Natural killer cell (primary cell): ENCODE measurements at regions not wholly inside any gene's neighbourhood (a gene's known extent, or its start where the extent isn't known, plus 50 kb on each side); places are given as distances from the start of the nearest gene placed in this dataset.

Experiments
- ATAC-seq, 3 donors: fragments of 150-1000 bp in 2 of 3; fragments of 200-7000 bp in 1 of 3; cut with Tn5 transposase; 1 replicate in 1 of 3; 2 replicates in 2 of 3; pipeline ENCODE4 v1.10.0; 2021; ENCODE audit warnings: mild to moderate bottlenecking in 2 of 3, moderate library complexity in 2 of 3
- DNase-seq, 2 donors: peaks; one replicate each; pipeline versions ENCODE4 v3.0.0 to v3.0.0-alpha.2; 2013 to 2021; ENCODE audit warnings: mixed read lengths in 1 of 2
- H3K27ac ChIP-seq: one replicate; pipeline ENCODE4 v1.5.1; 2013; ENCODE audit warnings: mild to moderate bottlenecking, low read length
- H3K27me3 ChIP-seq: one replicate; pipeline ENCODE4 v1.6.1; 2013; ENCODE audit warnings: low read length; ENCODE audit not compliant: control insufficient read depth, insufficient read depth
- H3K36me3 ChIP-seq: one replicate; pipeline ENCODE4 v1.6.1; 2013; ENCODE audit warnings: low read length; ENCODE audit not compliant: control insufficient read depth, insufficient read depth
- H3K4me1 ChIP-seq: one replicate; pipeline ENCODE4 v1.6.1; 2013; ENCODE audit warnings: low read length; ENCODE audit not compliant: control insufficient read depth, insufficient read depth
- H3K4me3 ChIP-seq: one replicate; pipeline ENCODE4 v1.5.1; 2013; ENCODE audit warnings: low read length
- H3K9me3 ChIP-seq: one replicate; pipeline ENCODE4 v1.6.1; 2013; ENCODE audit warnings: low read length; ENCODE audit not compliant: control insufficient read depth, insufficient read depth
- H3K27ac Mint-ChIP-seq, 2 donors: one replicate each; pipeline ENCODE4 v1.8.0; 2022; ENCODE audit warnings: mild to moderate bottlenecking in 2 of 2, mixed read lengths in 2 of 2, moderate library complexity in 1 of 2
- H3K27me3 Mint-ChIP-seq, 2 donors: one replicate each; pipeline ENCODE4 v1.8.0; 2022; ENCODE audit warnings: low read depth in 2 of 2, mixed read lengths in 2 of 2
- H3K36me3 Mint-ChIP-seq: one replicate; pipeline ENCODE4 v1.8.0; 2022; ENCODE audit warnings: mixed read lengths
- H3K4me1 Mint-ChIP-seq, 2 donors: one replicate each; pipeline ENCODE4 v1.8.0; 2022; ENCODE audit warnings: mixed read lengths in 2 of 2
- H3K4me3 Mint-ChIP-seq: one replicate; pipeline ENCODE4 v1.8.0; 2022; ENCODE audit warnings: mild to moderate bottlenecking, moderate library complexity, mixed read lengths
- H3K9me3 Mint-ChIP-seq, 2 donors: one replicate each; pipeline ENCODE4 v1.8.0; 2022; ENCODE audit warnings: mixed read lengths in 2 of 2
- CTCF ChIP-seq: fragments of 200-600 bp; IDR thresholded peaks from one replicate; pipeline ENCODE4 v1.8.0; 2022; ENCODE audit warnings: antibody characterized with exemption
- WGBS: methylation state at CpG from one replicate; pipeline ENCODE4 v1.1.7; 2013; ENCODE audit warnings: missing lambda C conversion rate; ENCODE audit not compliant: insufficient coverage; 5-methylcytosine and 5-hydroxymethylcytosine counted together
- intact Hi-C: fragments of 100-400 bp; cut with micrococcal nuclease; formaldehyde crosslinking; loops from one replicate; pipeline ENCODE4 v1.14.2; 2022

GRCh38 chr1:17963513-17963912 lies 144.1 kb upstream of the IGSF21 start:
- no peaks in the 10 kb centered on the region for H3K36me3 ChIP-seq
- intact Hi-C loops, result no loop called here
- peaks cover 0 to 6% of the 10 kb centered on the region in 2 donors for H3K4me1 Mint-ChIP-seq

GRCh38 chr1:17965515-17966100 lies 142.0 kb upstream of the IGSF21 start:
- Mint-ChIP-seq H3K9me3 (no peaks in the 10 kb centered on the region), H3K36me3 (no peaks in the 10 kb centered on the region), H3K27ac (no peak overlapping the region), H3K27me3 (peaks cover 5 to 7% of the 10 kb centered on the region in 2 donors), H3K4me3 (no peak overlapping the region), H3K4me1 (no peaks in the 10 kb centered on the region)
- Histone ChIP-seq H3K9me3 (no peaks in the 10 kb centered on the region), H3K27ac (no peak overlapping the region), H3K4me1 (no peaks in the 10 kb centered on the region), H3K27me3 (no peaks in the 10 kb centered on the region), H3K36me3 (no peaks in the 10 kb centered on the region), H3K4me3 (no peak overlapping the region)
- no peak for TF ChIP-seq CTCF
- 74% methylated on average over 5 of the region's 5 CpGs for WGBS
- intact Hi-C loops, result no loop called here
- DNase-seq (no peak), ATAC-seq (no peak)

More at GRCh38 chr1:17963513-17963912, 144.1 kb upstream of the IGSF21 start:
- Histone ChIP-seq H3K4me3 (no peak overlapping the region), H3K27ac (no peak overlapping the region), H3K27me3 (no peaks in the 10 kb centered on the region), H3K4me1 (no peaks in the 10 kb centered on the region), H3K9me3 (no peaks in the 10 kb centered on the region)
- Mint-ChIP-seq H3K36me3 (no peaks in the 10 kb centered on the region), H3K27me3 (peaks cover 13 to 21% of the 10 kb centered on the region in 2 donors), H3K4me3 (no peak overlapping the region), H3K9me3 (no peaks in the 10 kb centered on the region), H3K27ac (no peak overlapping the region)
- no peak for DNase-seq
- TF ChIP-seq CTCF, result no peak
- WGBS, result 85% methylated on average over 10 of the region's 10 CpGs
- no peak for ATAC-seq

- Mint-ChIP-seq H3K36me3 (no peaks in the 10 kb centered on the region), H3K27me3 (peaks cover 4 to 7% of the 10 kb centered on the region in 2 donors), H3K27ac (no peak overlapping the region), H3K4me3 (no peak overlapping the region), H3K9me3 (no peaks in the 10 kb centered on the region), H3K4me1 (no peaks in the 10 kb centered on the region)
- Histone ChIP-seq H3K4me3 (no peak overlapping the region), H3K27me3 (no peaks in the 10 kb centered on the region), H3K36me3 (no peaks in the 10 kb centered on the region), H3K9me3 (no peaks in the 10 kb centered on the region), H3K27ac (no peak overlapping the region), H3K4me1 (no peaks in the 10 kb centered on the region)
- DNase-seq (no peak), ATAC-seq (no peak)
- 59% methylated on average over 7 of the region's 7 CpGs for WGBS
- no peak for TF ChIP-seq CTCF
- intact Hi-C loops, result no loop called here
Measured at GRCh38 chr1:17966341-17966740, 141.3 kb upstream of the IGSF21 start.

GRCh38 chr1:17967623-17968255 lies 139.9 kb upstream of the IGSF21 start:
- H3K27ac ChIP-seq, result no peak overlapping the region
- no peaks in the 10 kb centered on the region for H3K36me3 ChIP-seq
- H3K4me3 Mint-ChIP-seq, result no peak overlapping the region
- H3K27me3 Mint-ChIP-seq, result peaks cover 0 to 4% of the 10 kb centered on the region in 2 donors
- no peaks in the 10 kb centered on the region for H3K27me3 ChIP-seq
- no peak overlapping the region for H3K27ac Mint-ChIP-seq
- H3K9me3 Mint-ChIP-seq, result no peaks in the 10 kb centered on the region
- DNase-seq (no peak), ATAC-seq (no peak)
- H3K36me3 Mint-ChIP-seq, result no peaks in the 10 kb centered on the region
- TF ChIP-seq CTCF, result no peak
- 82% methylated on average over 2 of the region's 2 CpGs for WGBS
- H3K4me1 ChIP-seq, result no peaks in the 10 kb centered on the region
- intact Hi-C loops, result no loop called here
- H3K4me3 ChIP-seq, result no peak overlapping the region
- H3K9me3 ChIP-seq, result no peaks in the 10 kb centered on the region
- no peaks in the 10 kb centered on the region for H3K4me1 Mint-ChIP-seq
